Stimulated activated CD4-positive, alpha-beta T cell treated with anti-CD3 and anti-CD28 coated beads, Interleukin-2, amount 100 ng/mL, for 48 hours (primary cell): ENCODE measurements at regions not wholly inside any gene's neighbourhood (a gene's known extent, or its start where the extent isn't known, plus 50 kb on each side); places are given as distances from the start of the nearest gene placed in this dataset.
"Not testable (repeated sequence)": the region's sequence is repeated elsewhere in the genome, so short reads cannot be mapped to it uniquely, and the experiment has no call there.

ENCODE experiments used
- DNase-seq, 2 donors: peaks; one replicate each; pipeline ENCODE4 v3.0.0-alpha.2; 2020

- DNase-seq: no peak
Observed at GRCh38 chr6:121596441-121596840, 161.0 kb downstream of the GJA1 start.

- DNase-seq: no peak
Observed at GRCh38 chr6:121597654-121598053, 162.2 kb downstream of the GJA1 start.

- DNase-seq: not testable (repeated sequence)
Observed at GRCh38 chr6:121599331-121599730, 163.9 kb downstream of the GJA1 start.

- no peak for DNase-seq
Observed at GRCh38 chr6:121600389-121601168, 165.1 kb downstream of the GJA1 start.

GRCh38 chr6:121603486-121603885 lies 168.0 kb downstream of the GJA1 start:
- no peak for DNase-seq

GRCh38 chr6:121607721-121608120 lies 172.3 kb downstream of the GJA1 start:
- no peak for DNase-seq

GRCh38 chr6:121608270-121608669 lies 172.8 kb downstream of the GJA1 start:
- no peak for DNase-seq

GRCh38 chr6:121609281-121609680 lies 173.8 kb downstream of the GJA1 start:
- no peak for DNase-seq

GRCh38 chr6:121612927-121613326 lies 177.5 kb downstream of the GJA1 start:
- DNase-seq: no peak

GRCh38 chr6:121614115-121614514 lies 178.7 kb downstream of the GJA1 start:
- no peak for DNase-seq

GRCh38 chr6:121615493-121615892 lies 180.0 kb downstream of the GJA1 start:
- DNase-seq: no peak

GRCh38 chr6:121616406-121616805 lies 181.0 kb downstream of the GJA1 start:
- DNase-seq: no peak

GRCh38 chr6:121617388-121617787 lies 181.9 kb downstream of the GJA1 start:
- no peak for DNase-seq

- DNase-seq: no peak
Observed at GRCh38 chr6:121619013-121619412, 183.6 kb downstream of the GJA1 start.

- no peak for DNase-seq
Observed at GRCh38 chr6:121619987-121620740, 184.7 kb downstream of the GJA1 start.

- no peak for DNase-seq
Observed at GRCh38 chr6:121627761-121628160, 192.3 kb downstream of the GJA1 start.

- no peak for DNase-seq
Observed at GRCh38 chr6:121630716-121631115, 195.3 kb downstream of the GJA1 start.

- not testable (repeated sequence) for DNase-seq
Observed at GRCh38 chr6:121631752-121632151, 196.3 kb downstream of the GJA1 start.

- no peak for DNase-seq
Observed at GRCh38 chr6:121633309-121633708, 197.9 kb downstream of the GJA1 start.

- DNase-seq: not testable (repeated sequence)
Observed at GRCh38 chr6:121634586-121634985, 199.1 kb downstream of the GJA1 start.

GRCh38 chr6:121635355-121635754 lies 199.9 kb downstream of the GJA1 start:
- no peak for DNase-seq

GRCh38 chr6:121636217-121636616 lies 200.8 kb downstream of the GJA1 start:
- DNase-seq: not testable (repeated sequence)

- DNase-seq: no peak
Observed at GRCh38 chr6:121639021-121639420, 203.6 kb downstream of the GJA1 start.

- DNase-seq: no peak
Observed at GRCh38 chr6:121641158-121641557, 205.7 kb downstream of the GJA1 start.
